ENCODE measurements at regions not wholly inside any gene's neighbourhood (a gene's known extent, or its start where the extent isn't known, plus 50 kb on each side); places are given as distances from the start of the nearest gene placed in this dataset.

- TF ChIP-seq EZH2 (IDR thresholded peaks at IDR 0.05; ENCODE audit: insufficient read depth, low read length) (no peak), CTCF (IDR thresholded peaks at IDR 0.05; ENCODE audit: insufficient read depth, low read depth, low read length) (no peak)
Observed at GRCh38 chr2:150581717-150582472, 94.4 kb upstream of the RND3 start.

All from astrocyte (in vitro differentiated cells and primary cell).